Kidney tubule cell (primary cell): ENCODE measurements at regions not wholly inside any gene's neighbourhood (a gene's known extent, or its start where the extent isn't known, plus 50 kb on each side); places are given as distances from the start of the nearest gene placed in this dataset.

ENCODE experiments used
- DNase-seq: peaks from one replicate; pipeline ENCODE4 v3.0.0-alpha.2; 2018; ENCODE audit warnings: low spot score

GRCh38 chr17:14762736-14763479 is 462.0 kb downstream of the HS3ST3B1 start:
- DNase-seq: no peak

GRCh38 chr17:14760719-14761411 is 460.0 kb downstream of the HS3ST3B1 start:
- peak; percentile 50 for DNase-seq

GRCh38 chr17:14760212-14760611 is 459.3 kb downstream of the HS3ST3B1 start:
- no peak for DNase-seq

- DNase-seq: no peak
Measured at GRCh38 chr17:14759325-14759724, 458.4 kb downstream of the HS3ST3B1 start.

GRCh38 chr17:14756479-14756878 is 455.6 kb downstream of the HS3ST3B1 start:
- no peak for DNase-seq

- DNase-seq: no peak
Measured at GRCh38 chr17:14755002-14755401, 454.1 kb downstream of the HS3ST3B1 start.

GRCh38 chr17:14753383-14753782 is 452.5 kb downstream of the HS3ST3B1 start:
- no peak for DNase-seq

GRCh38 chr17:14752011-14752410 is 451.1 kb downstream of the HS3ST3B1 start:
- no peak for DNase-seq

- DNase-seq: no peak
Measured at GRCh38 chr17:14750866-14751265, 450.0 kb downstream of the HS3ST3B1 start.

- DNase-seq: no peak
Measured at GRCh38 chr17:14749269-14749668, 448.4 kb downstream of the HS3ST3B1 start.

GRCh38 chr17:14748036-14748710 is 447.3 kb downstream of the HS3ST3B1 start:
- peak; percentile 4 for DNase-seq

- no peak for DNase-seq
Measured at GRCh38 chr17:14747603-14747950, 446.7 kb downstream of the HS3ST3B1 start.

GRCh38 chr17:14746822-14747602 is 446.1 kb downstream of the HS3ST3B1 start:
- DNase-seq: no peak

- no peak for DNase-seq
Measured at GRCh38 chr17:14745541-14745940, 444.7 kb downstream of the HS3ST3B1 start.

- DNase-seq: no peak
Measured at GRCh38 chr17:14744761-14745473, 444.0 kb downstream of the HS3ST3B1 start.

- DNase-seq: peak; percentile 2
Measured at GRCh38 chr17:14741491-14741890, 440.6 kb downstream of the HS3ST3B1 start.

GRCh38 chr17:14739656-14740431 is 439.0 kb downstream of the HS3ST3B1 start:
- no peak for DNase-seq

GRCh38 chr17:14738652-14738988 is 437.7 kb downstream of the HS3ST3B1 start:
- DNase-seq: no peak

GRCh38 chr17:14737984-14738651 is 437.2 kb downstream of the HS3ST3B1 start:
- peak; percentile 40 for DNase-seq

GRCh38 chr17:14736631-14737030 is 435.8 kb downstream of the HS3ST3B1 start:
- no peak for DNase-seq
